ENCODE measurements at regions not wholly inside any gene's neighbourhood (a gene's known extent, or its start where the extent isn't known, plus 50 kb on each side); places are given as distances from the start of the nearest gene placed in this dataset.

DNA sequence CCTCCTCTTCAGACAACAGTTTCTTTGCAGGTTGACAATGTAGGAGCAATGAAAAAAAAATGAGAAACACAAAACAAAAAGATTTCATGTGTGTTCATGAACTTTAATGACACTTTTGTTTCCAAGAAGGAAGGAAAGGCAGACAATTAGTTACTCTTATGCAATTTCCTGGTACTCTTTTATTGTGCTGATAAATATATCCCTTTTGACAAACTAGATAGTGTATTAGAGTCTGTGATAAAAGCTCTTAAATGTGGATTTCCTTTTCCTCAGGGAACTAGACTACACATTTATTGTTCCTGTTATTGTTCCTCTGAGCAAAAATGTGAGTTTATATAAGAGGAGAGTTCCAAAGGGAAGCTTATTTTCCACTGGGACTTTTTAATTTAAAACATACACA is 188.7 kb upstream of the NRXN1 start:
- TF ChIP-seq, protein P1, sequence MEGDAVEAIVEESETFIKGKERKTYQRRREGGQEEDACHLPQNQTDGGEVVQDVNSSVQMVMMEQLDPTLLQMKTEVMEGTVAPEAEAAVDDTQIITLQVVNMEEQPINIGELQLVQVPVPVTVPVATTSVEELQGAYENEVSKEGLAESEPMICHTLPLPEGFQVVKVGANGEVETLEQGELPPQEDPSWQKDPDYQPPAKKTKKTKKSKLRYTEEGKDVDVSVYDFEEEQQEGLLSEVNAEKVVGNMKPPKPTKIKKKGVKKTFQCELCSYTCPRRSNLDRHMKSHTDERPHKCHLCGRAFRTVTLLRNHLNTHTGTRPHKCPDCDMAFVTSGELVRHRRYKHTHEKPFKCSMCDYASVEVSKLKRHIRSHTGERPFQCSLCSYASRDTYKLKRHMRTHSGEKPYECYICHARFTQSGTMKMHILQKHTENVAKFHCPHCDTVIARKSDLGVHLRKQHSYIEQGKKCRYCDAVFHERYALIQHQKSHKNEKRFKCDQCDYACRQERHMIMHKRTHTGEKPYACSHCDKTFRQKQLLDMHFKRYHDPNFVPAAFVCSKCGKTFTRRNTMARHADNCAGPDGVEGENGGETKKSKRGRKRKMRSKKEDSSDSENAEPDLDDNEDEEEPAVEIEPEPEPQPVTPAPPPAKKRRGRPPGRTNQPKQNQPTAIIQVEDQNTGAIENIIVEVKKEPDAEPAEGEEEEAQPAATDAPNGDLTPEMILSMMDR (IDR thresholded peaks at IDR 0.05; ENCODE audit: poor library complexity): no peak
- no peak for TF ChIP-seq EZH2 (IDR thresholded peaks at IDR 0.05; ENCODE audit: borderline replicate concordance)
- TF ChIP-seq EZH2phosphoT487 (IDR thresholded peaks at IDR 0.05; ENCODE audit: low read depth, severe bottlenecking, unreplicated experiment): no peak
